ENCODE measurements at regions not wholly inside any gene's neighbourhood (a gene's known extent, or its start where the extent isn't known, plus 50 kb on each side); places are given as distances from the start of the nearest gene placed in this dataset.

DNA sequence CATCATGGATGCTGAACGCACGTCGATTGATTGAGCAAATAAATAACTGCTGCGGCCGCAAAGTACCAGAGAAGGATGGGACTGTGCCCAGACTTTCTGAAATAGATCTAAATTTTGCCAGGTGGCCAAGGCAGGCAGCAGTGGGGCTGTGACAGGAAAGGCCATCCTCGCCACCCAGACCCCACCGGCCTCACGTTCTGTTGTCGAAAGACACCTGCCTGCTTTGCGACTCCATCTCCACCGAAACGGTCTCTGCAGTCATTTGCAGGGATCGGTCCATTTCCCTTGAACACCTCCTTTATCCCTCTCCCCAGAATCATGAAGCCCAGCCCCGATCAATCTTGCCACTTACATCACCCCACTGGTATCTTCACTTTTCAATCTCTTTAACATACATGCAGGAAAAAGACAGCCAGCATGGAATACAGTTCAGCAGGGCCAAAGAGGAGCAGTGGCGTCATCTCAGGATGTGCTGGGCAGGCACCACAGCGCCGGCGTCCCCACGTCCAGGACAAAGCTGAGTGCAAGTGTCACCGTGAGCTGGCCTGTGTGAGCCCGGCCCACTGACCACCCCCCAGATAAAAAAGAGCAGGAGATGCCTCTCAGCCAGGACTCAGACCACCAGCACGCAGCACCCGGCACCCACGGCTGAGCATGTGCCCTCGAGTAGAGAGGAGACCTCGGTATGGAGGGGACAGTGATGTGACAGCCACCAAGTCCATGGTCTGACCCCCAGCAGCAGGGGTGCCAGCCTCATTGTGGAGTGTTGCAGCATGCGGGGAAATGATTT is 610.3 kb downstream of the TBC1D22A start:
- POLR2A ChIA-PET (ENCODE audit: unreplicated experiment): no interaction called here
- H3K9me3 ChIP-seq (ENCODE audit: control insufficient read depth, insufficient read depth, low read length): peaks cover 5% of the 10 kb centered on the region
- H3K4me3 ChIP-seq (ENCODE audit: insufficient read depth, low read depth, low read length): no peak overlapping the region
- H3K36me3 ChIP-seq (ENCODE audit: control insufficient read depth, insufficient read depth, low read length): no peaks in the 10 kb centered on the region
- no peak overlapping the region for H3K9ac ChIP-seq (ENCODE audit: low read depth, low read length)
- dilution Hi-C loops (cut with HindIII; ENCODE audit: low sequenced_read_pairs, unreplicated experiment) (no loop called here), in situ Hi-C loops (cut with MboI; ENCODE audit: low sequenced_read_pairs) (no loop called here), intact Hi-C loops (cut with micrococcal nuclease) (no loop called here)
- H3K79me1 ChIP-seq (ENCODE audit: low read depth in 1 of 2, low read length in 2 of 2): no peaks in the 10 kb centered on the region
- H3K18ac ChIP-seq (ENCODE audit: low read depth, low read length): no peak overlapping the region
- no peaks in the 10 kb centered on the region for H4K20me1 ChIP-seq (ENCODE audit: insufficient read depth, low read length)
- no peak overlapping the region for H3K27ac ChIP-seq (ENCODE audit: insufficient read depth, low read length)
- H2BK120ac ChIP-seq (ENCODE audit: low read depth, low read length): no peak overlapping the region
- H4K5ac ChIP-seq (ENCODE audit: low read depth, low read length): no peak overlapping the region
- no peak overlapping the region for H2AFZ ChIP-seq (replicated peaks; ENCODE audit: low read length, poor library complexity)
- no peak overlapping the region for H2AK5ac ChIP-seq (ENCODE audit: low read depth, low read length)
- H3K4me2 ChIP-seq (ENCODE audit: low read depth, low read length): no peak overlapping the region
- 86% methylated on average over 13 of the region's 27 CpGs; no CpG with 5 or more reads in 1 of the 2 experiments for WGBS, 2 experiments (ENCODE audit: extremely low coverage in 2 of 2, insufficient read length in 1 of 2)
- no peaks in the 10 kb centered on the region for H3K27me3 ChIP-seq (ENCODE audit: control insufficient read depth, insufficient read depth, low read length)
- CTCF ChIA-PET: no interaction called here
- no peak overlapping the region for H3K4ac ChIP-seq (ENCODE audit: low read depth, low read length)
- H4K8ac ChIP-seq (ENCODE audit: low read depth in 2 of 2, low read length in 2 of 2): no peak overlapping the region
- no peak overlapping the region for H2AK9ac ChIP-seq (replicated peaks; ENCODE audit: low read depth, low read length, poor library complexity)
- H2BK20ac ChIP-seq (ENCODE audit: low read depth, low read length): no peak overlapping the region
- DNase-seq (no peak), ATAC-seq (ENCODE audit: low read depth) (no peak)
- H3K14ac ChIP-seq (replicated peaks; ENCODE audit: low read depth, low read length): no peak overlapping the region
- H2BK15ac ChIP-seq (ENCODE audit: low read depth, low read length): no peak overlapping the region
- TF ChIP-seq, protein P1, sequence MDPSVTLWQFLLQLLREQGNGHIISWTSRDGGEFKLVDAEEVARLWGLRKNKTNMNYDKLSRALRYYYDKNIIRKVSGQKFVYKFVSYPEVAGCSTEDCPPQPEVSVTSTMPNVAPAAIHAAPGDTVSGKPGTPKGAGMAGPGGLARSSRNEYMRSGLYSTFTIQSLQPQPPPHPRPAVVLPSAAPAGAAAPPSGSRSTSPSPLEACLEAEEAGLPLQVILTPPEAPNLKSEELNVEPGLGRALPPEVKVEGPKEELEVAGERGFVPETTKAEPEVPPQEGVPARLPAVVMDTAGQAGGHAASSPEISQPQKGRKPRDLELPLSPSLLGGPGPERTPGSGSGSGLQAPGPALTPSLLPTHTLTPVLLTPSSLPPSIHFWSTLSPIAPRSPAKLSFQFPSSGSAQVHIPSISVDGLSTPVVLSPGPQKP (IDR thresholded peaks at IDR 0.05; ENCODE audit: borderline replicate concordance, low read depth, low read length): no peak
- TF ChIP-seq MAFK (IDR thresholded peaks at IDR 0.05; ENCODE audit: low read depth, low read length): no peak
- TF ChIP-seq RFX5 (IDR thresholded peaks at IDR 0.05; ENCODE audit: low read depth, low read length): no peak
- TF ChIP-seq POLR2A (IDR thresholded peaks at IDR 0.05; ENCODE audit: low read depth, low read length): no peak
- TF ChIP-seq, protein P2, sequence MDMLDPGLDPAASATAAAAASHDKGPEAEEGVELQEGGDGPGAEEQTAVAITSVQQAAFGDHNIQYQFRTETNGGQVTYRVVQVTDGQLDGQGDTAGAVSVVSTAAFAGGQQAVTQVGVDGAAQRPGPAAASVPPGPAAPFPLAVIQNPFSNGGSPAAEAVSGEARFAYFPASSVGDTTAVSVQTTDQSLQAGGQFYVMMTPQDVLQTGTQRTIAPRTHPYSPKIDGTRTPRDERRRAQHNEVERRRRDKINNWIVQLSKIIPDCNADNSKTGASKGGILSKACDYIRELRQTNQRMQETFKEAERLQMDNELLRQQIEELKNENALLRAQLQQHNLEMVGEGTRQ (IDR thresholded peaks at IDR 0.05; ENCODE audit: low read depth, low read length): no peak
- no peak for TF ChIP-seq RAD21 (IDR thresholded peaks at IDR 0.05; ENCODE audit: low read length)
- no peak for TF ChIP-seq MXI1 (IDR thresholded peaks at IDR 0.05; ENCODE audit: borderline replicate concordance, low read depth, low read length)
- no peak for TF ChIP-seq CHD1 (IDR thresholded peaks at IDR 0.05; ENCODE audit: low read depth, low read length)
- TF ChIP-seq CEBPB (IDR thresholded peaks at IDR 0.05; ENCODE audit: low read depth, low read length): no peak
- TF ChIP-seq BHLHE40 (IDR thresholded peaks at IDR 0.05; ENCODE audit: low read depth, low read length): no peak
- TF ChIP-seq RCOR1 (IDR thresholded peaks at IDR 0.05; ENCODE audit: insufficient replicate concordance, low read length): no peak
- no peak for TF ChIP-seq SMC3 (IDR thresholded peaks at IDR 0.05; ENCODE audit: low read depth, low read length)
- BruUV-seq (replicated peaks): no TSS peak
- H3K9me1 ChIP-seq (ENCODE audit: insufficient read depth, low read length): no peaks in the 10 kb centered on the region
- no peak overlapping the region for H2BK5ac ChIP-seq (ENCODE audit: low read depth, low read length, poor library complexity, severe bottlenecking)
- H4K91ac ChIP-seq (ENCODE audit: insufficient read depth, low read depth, low read length): no peak overlapping the region
- no peak overlapping the region for H3K56ac ChIP-seq (ENCODE audit: extremely low read depth, insufficient read depth, low read length)
- H3K23ac ChIP-seq (ENCODE audit: low read depth, low read length): no peak overlapping the region
- H3K4me1 ChIP-seq (ENCODE audit: control insufficient read depth, insufficient read depth, low read length): no peaks in the 10 kb centered on the region

Data from IMR-90 (cell line).